Activated T-helper 1 cell treated with Interleukin-2 at 50 U/mL for 16 hours (primary cell): ENCODE measurements at regions not wholly inside any gene's neighbourhood (a gene's known extent, or its start where the extent isn't known, plus 50 kb on each side); places are given as distances from the start of the nearest gene placed in this dataset.

Experiments used
- DNase-seq: peaks from one replicate; pipeline ENCODE4 v3.0.0-alpha.2; 2020; ENCODE audit warnings: low read depth

- no peak for DNase-seq
Observed at GRCh38 chr6:14792118-14792955, 453.5 kb upstream of the JARID2 start.

GRCh38 chr6:14795451-14795850 is 450.4 kb upstream of the JARID2 start:
- DNase-seq = no peak

DNA sequence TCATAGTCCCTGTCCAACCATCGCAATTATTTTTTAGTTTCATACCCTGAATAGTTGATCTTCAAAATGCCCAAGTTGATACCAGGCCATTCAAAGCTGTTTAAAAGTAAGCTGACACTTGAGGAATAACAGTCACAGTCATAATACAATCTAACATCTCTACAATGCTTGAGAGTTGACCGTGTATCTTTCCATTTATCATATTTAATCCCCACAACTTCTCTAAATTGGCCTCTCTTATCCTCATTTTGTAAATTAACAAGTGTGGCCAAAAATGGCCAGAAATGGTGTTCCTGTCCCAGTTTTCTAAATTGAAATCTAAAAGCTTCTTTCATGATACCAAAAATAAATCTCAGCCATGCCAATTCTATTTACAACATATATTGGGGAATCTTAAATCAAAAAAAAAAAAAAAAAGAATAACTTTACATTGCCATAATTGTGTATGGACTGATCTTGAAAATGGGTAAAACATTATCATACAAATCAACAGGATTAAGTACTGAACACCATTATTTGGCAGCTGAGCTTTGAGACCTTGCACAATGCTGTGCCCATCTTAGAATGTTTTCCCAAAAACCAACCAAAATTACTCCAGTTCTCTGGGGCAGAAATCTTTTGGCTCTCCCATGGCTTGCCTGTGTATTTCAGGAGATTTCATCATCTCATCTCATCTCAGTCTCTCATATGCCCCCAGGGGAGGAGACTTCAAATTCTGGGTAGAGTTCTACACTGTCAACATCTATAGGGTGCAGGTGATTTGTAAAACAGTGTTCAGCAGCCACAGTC is 448.7 kb upstream of the JARID2 start:
- no peak for DNase-seq

GRCh38 chr6:14797875-14798593 is 447.8 kb upstream of the JARID2 start:
- no peak for DNase-seq

DNA sequence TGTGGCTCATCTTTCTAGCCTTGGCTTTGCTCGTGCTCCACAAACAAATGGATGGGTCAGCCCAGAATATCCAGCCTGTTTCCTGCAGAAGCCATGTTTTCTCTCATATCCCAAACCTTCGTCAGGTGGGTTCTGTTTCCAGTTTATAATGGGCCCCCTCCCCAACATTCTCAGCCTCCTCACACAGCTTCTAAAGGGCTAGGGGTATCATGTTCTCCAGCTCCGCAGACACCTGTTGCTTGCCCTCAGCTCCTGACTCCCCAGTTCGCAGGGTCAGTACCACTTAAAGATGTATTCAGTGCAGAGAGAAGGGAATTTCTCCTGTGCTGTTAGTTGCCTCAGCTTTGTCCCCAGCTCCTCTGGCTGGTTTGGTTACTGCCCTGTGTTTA is 447.3 kb upstream of the JARID2 start:
- no peak for DNase-seq

GRCh38 chr6:14798996-14799588 is 446.8 kb upstream of the JARID2 start:
- no peak for DNase-seq

DNA sequence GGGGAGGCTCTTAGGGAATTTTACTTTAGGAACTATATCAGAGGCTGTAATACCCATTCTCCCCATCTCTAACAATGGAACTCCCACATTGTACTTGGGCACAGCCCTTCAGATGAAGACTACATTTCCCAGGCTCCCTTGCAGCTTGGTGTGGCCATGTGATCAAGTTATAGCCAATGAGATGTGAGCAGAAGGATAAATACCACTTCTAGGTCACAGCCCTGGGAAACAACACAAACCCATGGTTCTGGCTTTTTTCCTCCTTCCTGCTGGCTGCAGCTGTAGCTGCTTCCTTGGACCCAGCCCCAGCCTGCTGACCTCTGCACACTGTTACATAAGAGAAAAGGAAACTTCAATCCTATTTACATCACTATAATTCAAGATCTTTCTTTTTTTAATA is 445.9 kb upstream of the JARID2 start:
- DNase-seq = no peak

DNA sequence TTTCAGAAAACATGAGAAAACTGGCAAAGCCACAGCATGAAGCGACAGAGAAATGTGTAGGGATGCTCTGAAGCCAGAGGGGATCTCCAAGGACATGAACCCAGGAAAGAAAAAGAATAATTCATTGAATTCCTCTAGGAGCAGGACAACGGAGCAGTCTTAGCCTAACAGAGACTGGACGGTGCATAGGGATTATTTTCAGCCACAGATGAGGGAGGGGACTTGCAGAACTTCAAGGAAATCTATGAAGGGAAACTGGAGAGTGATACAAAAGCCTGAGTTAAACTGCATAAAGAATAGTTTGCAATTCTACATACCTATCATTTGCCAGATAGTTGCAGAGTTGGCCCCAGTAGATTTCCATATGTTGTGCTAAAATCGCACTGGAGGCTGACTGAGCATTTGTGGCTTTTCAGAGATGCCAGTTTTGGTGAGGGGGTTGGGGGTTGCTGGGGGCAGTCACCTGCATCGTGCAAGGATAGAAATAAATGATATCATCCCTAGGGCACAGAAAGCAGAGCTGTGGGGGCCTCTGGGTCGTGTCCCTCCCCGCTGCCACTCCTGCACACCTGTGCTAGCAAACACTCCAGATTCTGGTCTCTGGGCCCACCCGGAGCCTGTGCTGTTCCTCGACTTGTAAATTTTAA is 443.2 kb upstream of the JARID2 start:
- no peak for DNase-seq

DNA sequence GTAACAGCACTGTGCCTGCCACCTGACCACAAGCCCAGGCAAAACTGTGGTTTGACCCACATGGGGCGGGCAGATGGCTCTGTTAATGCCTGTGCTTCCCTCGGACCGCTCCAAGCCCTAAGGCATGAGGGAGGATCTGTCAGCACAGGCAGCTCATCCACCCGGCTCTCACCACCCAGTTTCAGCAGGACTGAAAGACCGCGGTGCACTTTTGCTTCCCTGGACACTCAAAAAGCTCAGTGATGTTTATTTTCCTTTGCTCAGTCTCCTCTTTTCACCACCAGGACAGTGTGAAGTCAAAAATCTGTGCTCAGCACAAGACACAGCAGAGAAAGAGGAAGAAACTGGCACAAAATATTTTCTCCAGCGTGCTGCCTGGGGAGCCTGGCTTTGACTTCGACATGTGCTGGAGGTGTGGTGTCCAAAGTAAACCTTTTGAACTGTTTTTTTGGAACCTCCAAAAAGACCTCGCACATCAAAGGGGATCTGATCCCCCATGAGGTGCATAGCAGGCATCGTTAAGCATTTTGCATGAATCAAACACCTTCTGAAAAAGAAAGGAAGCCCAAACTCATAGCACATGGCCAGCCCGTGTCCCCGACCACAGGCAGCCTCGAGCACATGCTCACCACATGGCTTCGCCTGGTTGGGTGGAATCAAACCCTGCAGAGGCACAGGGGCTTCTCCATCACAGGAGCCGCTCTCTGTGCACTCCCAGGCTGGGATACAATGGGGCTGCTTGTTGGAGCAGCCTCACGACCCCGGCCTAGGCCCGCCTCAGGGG is 441.7 kb upstream of the JARID2 start:
- DNase-seq = no peak

DNA sequence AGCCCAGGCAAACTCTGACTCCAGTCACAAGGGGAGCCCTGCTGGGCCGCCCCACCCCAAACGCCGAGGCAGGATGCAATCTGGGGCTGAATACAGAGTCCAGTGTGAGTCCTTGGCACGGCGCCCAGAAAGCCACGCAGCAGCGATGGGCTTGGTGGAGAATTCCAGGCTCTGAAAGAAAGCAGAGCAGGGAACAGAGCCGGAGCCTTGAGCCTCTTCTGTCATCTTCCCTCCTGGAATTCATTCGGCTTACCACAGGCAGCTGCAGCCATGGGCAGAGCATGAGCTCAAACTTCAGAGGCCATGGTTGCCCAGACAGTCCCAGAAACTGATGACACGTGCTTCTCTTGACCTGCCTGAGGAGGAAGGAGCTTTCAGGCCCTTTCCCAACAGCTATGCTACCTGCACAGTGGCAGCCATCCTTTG is 441.1 kb upstream of the JARID2 start:
- DNase-seq = no peak

DNA sequence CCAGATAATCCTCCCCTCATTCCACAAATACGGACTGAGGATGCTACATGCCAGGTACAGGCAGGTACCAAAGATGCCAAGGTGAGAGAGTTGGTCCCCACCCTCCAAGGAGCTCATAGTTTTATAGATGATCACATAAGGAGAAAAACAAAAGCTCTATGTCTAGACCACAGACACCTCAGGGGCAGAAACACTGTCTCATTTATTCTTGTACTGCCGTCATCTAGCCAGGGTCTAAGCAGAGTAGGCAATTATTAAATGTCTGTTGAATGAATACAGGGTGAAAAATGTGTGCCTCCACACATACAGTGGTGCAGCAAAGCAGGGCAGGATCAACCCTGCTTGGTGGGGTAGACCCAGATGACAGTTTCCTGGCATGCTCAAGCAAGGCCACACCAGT is 439.8 kb upstream of the JARID2 start:
- DNase-seq = no peak

DNA sequence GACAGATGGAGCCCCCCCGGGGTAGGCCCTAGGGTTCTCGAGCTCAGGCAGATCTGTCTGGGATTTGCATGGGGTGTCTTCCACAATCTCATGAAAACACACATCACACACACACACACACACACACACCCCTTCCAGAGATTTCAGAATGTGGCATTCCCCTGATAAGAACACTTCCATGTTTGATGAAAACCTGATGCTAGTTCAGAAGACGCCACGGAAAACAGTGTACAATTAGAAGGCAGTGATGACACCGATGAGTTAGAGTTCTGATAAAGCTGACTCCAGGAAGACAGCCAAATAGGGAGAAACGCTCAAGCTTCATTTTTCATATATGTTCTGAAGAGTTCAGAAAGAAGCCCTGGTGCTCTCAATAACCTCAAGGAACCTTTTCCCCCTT is 438.7 kb upstream of the JARID2 start:
- DNase-seq = no peak

DNA sequence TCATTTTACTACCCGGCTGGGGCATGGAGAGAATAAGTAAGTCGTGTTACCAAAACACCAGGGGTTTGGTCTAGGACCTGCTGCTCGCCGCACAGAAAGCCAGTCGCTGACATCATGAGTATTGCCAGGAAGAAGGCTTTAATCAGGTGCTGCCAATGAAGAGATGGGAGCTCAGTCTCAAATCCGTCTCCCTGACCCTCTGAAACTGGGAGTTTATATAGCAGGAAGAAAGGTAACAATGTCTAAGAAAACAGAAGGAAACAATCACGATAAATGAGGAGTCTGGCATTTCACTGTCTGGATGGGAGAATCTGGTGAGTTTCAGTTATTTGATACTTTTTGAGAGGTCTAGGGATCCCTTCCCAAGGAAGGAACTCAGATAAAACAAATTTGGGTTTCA is 437.9 kb upstream of the JARID2 start:
- no peak for DNase-seq

DNA sequence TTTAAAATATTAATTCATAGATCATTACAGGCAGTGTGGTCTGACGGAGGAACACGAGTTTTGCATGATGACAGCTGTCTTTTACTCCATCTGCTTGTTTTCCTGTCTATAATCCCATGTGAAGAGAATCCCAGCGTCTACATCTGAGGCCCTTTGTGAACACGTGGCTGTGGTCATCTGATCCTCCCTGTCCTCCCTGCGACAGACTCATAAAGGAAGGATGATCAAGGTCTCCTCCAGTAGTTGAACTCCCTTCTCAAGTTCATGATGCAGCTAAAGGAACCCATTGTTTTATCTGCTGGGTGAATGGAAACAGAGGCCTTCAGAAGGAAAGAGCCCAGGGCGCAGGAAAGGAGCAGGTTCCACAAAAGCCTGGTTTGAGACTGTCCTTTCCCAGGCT is 435.8 kb upstream of the JARID2 start:
- DNase-seq = no peak

- DNase-seq = no peak
Observed at GRCh38 chr6:14811775-14812428, 434.0 kb upstream of the JARID2 start.

DNA sequence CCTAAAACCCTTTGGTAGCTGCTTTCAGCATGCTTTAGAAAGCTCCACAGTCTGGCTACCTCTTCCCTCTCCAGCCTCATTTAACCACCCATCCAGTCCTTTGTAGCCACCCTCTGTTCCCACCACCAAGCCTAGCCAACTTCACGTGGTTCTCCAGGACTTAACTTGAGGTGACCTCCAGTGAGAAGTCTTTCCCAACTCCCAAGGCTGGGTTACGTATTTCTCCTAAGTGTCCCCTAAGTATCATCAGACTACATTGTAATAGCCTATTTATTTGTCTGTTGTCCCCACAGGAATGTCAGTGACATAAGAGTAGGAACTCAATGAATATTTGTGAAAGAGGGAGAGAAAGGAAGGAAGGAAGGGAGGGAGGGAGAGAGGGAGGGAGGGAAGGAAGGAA is 431.9 kb upstream of the JARID2 start:
- no peak for DNase-seq

- no peak for DNase-seq
Observed at GRCh38 chr6:14816116-14816859, 429.6 kb upstream of the JARID2 start.

- no peak for DNase-seq
Observed at GRCh38 chr6:14817074-14817473, 428.8 kb upstream of the JARID2 start.

- DNase-seq = no peak
Observed at GRCh38 chr6:14818422-14818884, 427.4 kb upstream of the JARID2 start.

DNA sequence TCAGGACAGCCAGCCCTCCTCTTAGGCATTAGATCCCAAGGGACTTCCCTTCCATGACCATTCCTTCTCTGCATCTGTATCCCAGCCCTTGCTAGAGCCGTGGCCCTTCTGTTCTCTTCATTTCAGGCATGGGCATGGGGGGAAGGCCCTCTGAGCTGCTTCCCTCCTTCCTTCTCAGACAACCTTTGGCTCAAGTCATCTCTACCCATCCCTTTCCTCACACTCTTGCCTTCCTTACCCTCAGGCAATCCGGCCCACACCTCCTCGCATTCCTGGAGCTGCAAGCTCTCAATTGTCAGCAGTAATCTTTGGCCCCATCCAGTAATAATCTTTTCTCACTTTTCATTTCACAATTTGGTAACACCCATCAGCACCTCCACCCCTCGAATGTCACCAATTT is 426.9 kb upstream of the JARID2 start:
- DNase-seq = no peak
